Testis (tissue), 2 donors: ENCODE measurements at regions not wholly inside any gene's neighbourhood (a gene's known extent, or its start where the extent isn't known, plus 50 kb on each side); places are given as distances from the start of the nearest gene placed in this dataset.

ENCODE experiments used
- POLR2A ChIP-seq: fragments of 450-650 bp; IDR thresholded peaks from one replicate; pipeline ENCODE4 v1.6.1; 2017; ENCODE audit warnings: antibody characterized with exemption, mild to moderate bottlenecking, moderate library complexity
- TF ChIP-seq, protein P1 (sequence below), 3 experiments: fragments of 450-650 bp in 2 of 3; fragments of 200-600 bp in 1 of 3; sonication (generic) in 1 of 3; IDR thresholded peaks; one replicate each; pipeline ENCODE4 v1.5.1; 2016 to 2019; ENCODE audit warnings: antibody characterized with exemption in 3 of 3, mild to moderate bottlenecking in 2 of 3, moderate library complexity in 1 of 3

DNA sequence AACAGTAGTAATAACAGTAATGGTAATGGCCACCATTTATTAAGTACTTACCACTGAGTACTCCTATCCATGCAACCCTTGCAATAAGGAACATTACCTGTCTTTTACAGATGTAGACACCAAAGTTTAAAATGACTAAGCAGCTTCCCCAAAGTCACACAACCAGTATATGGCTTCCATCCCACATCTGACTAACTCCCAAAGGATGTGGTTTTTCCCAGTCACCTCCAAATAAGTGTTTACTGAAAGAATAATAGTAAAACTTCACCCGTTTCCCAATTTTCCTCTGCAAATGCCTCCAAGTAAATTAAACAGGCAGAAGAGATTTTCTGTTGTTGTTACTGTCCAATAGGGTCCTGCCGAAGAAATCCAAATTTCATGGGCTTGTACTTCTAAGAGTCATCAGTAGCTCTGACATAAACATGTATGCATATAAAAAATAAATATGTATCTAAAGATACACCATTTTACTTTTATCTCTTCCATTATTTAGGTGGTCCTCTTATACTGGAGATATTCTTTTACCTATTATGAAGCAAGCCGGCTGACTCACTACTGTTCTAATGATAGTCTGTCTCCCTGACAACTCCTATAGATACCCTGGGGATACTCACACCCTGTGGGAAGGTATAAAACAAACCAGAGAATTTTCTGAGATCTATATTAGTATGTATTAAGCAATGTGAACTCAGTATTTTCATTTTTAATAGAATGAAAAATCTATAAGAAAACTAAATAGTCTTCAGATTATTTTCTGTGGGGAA lies 77.9 kb upstream of the ID4 start:
- TF ChIP-seq, protein P1, sequence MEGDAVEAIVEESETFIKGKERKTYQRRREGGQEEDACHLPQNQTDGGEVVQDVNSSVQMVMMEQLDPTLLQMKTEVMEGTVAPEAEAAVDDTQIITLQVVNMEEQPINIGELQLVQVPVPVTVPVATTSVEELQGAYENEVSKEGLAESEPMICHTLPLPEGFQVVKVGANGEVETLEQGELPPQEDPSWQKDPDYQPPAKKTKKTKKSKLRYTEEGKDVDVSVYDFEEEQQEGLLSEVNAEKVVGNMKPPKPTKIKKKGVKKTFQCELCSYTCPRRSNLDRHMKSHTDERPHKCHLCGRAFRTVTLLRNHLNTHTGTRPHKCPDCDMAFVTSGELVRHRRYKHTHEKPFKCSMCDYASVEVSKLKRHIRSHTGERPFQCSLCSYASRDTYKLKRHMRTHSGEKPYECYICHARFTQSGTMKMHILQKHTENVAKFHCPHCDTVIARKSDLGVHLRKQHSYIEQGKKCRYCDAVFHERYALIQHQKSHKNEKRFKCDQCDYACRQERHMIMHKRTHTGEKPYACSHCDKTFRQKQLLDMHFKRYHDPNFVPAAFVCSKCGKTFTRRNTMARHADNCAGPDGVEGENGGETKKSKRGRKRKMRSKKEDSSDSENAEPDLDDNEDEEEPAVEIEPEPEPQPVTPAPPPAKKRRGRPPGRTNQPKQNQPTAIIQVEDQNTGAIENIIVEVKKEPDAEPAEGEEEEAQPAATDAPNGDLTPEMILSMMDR (IDR thresholded peaks at IDR 0.05), result no peak
- TF ChIP-seq POLR2A, result no peak
